HCT116 (cell line): ENCODE measurements at regions not wholly inside any gene's neighbourhood (a gene's known extent, or its start where the extent isn't known, plus 50 kb on each side); places are given as distances from the start of the nearest gene placed in this dataset.

ENCODE experiments used
- ATAC-seq: fragments of 200-7000 bp; cut with Tn5 transposase; 2 replicates; pipeline ENCODE4 v1.9.1; 2020; ENCODE audit warnings: mild to moderate bottlenecking, moderate library complexity
- BruUV-seq: library from RNA; stranded (reverse); fragments of 400-500 nt; replicated peaks from 2 replicates; lab custom pipeline; 2021; lab: Mats Ljungman, UMichigan
- CTCF ChIA-PET: fragments of 300-600 bp; sonication (Branson Sonifier 250); formaldehyde crosslinking; loops from one replicate; lab custom pipeline; 2021; ENCODE audit warnings: antibody characterized with exemption; lab: Charles Lee
- POLR2A ChIA-PET: fragments of 300-600, 350-600 bp; sonication (Branson Sonifier 250); formaldehyde crosslinking; loops from one replicate; lab custom pipeline; 2021; ENCODE audit warnings: antibody characterized with exemption; lab: Charles Lee
- RAD21 ChIA-PET, 2 experiments: fragments of 300-600 bp; sonication (Branson Sonifier 250); formaldehyde crosslinking; loops; one replicate each; lab custom pipeline; 2023; ENCODE audit warnings: low total read pairs in 2 of 2; ENCODE audit not compliant: uncharacterized antibody in 2 of 2, unreplicated experiment in 2 of 2, low non-redundant PET in 1 of 2; lab: Charles Lee
- DNase-seq: peaks from one replicate; pipeline ENCODE4 v3.0.0-alpha.2; 2010; ENCODE audit warnings: low read depth, low spot score
- H2AFZ ChIP-seq: fragments of 200-600 bp; shearing (Covaris generic), sonication (generic); 2 replicates; pipeline ENCODE4 v1.6.1; 2017; ENCODE audit warnings: low read depth, mixed run types, mixed read lengths, antibody characterized with exemption, low read length; ENCODE audit not compliant: poor library complexity, severe bottlenecking
- H3K27ac ChIP-seq: 2 replicates; pipeline ENCODE4 v1.5.1; 2012; ENCODE audit warnings: low read depth, low read length
- H3K27me3 ChIP-seq: fragments of 200-600 bp; sonication (generic); 2 replicates; pipeline ENCODE4 v1.6.1; 2016; ENCODE audit warnings: mixed run types, low read length, mixed read lengths; ENCODE audit not compliant: insufficient read depth
- H3K36me3 ChIP-seq, 2 experiments: fragments of 200-500 bp in 1 of 2; fragments of 200-600 bp in 1 of 2; sonication (Bioruptor generic) in 1 of 2; sonication (generic) in 1 of 2; 2 replicates each; pipeline versions ENCODE4 v1.5.1 to v1.6.1; 2014 to 2016; ENCODE audit warnings: low read length in 2 of 2, inconsistent platforms in 1 of 2, mixed read lengths in 1 of 2, mixed run types in 1 of 2; ENCODE audit not compliant: insufficient read depth in 2 of 2, control insufficient read depth in 1 of 2
- H3K4me1 ChIP-seq, 2 experiments: fragments of 200-600 bp in 1 of 2; sonication (generic) in 1 of 2; 2 replicates each; pipeline versions ENCODE4 v1.5.1 to v1.6.1; 2012 to 2017; ENCODE audit warnings: low read length in 2 of 2, inconsistent platforms in 1 of 2, mild to moderate bottlenecking in 1 of 2, mixed read lengths in 1 of 2, mixed run types in 1 of 2, moderate library complexity in 1 of 2; ENCODE audit not compliant: insufficient read depth in 2 of 2, control insufficient read depth in 1 of 2
- H3K4me2 ChIP-seq: fragments of 200-600 bp; sonication (generic); 2 replicates; pipeline ENCODE4 v1.6.1; 2017; ENCODE audit warnings: mixed run types, low read length, mixed read lengths
- H3K4me3 ChIP-seq, 2 experiments: fragments of 200-600 bp in 1 of 2; sonication (generic) in 1 of 2; replicated peaks in 1 of 2; 2 replicates each; pipeline ENCODE4 v1.5.1; 2011 to 2016; ENCODE audit warnings: low read length in 2 of 2, control low read depth in 1 of 2, low read depth in 1 of 2, mild to moderate bottlenecking in 1 of 2, mixed read lengths in 1 of 2, mixed run types in 1 of 2
- H3K79me2 ChIP-seq: fragments of 200-600 bp; sonication (generic); 2 replicates; pipeline ENCODE4 v1.6.1; 2017; ENCODE audit warnings: mild to moderate bottlenecking, mixed run types, low read length, moderate library complexity, mixed read lengths; ENCODE audit not compliant: insufficient read depth
- H3K9ac ChIP-seq: fragments of 200-600 bp; sonication (generic); 2 replicates; pipeline ENCODE4 v1.6.1; 2016; ENCODE audit warnings: low read length, mixed read lengths
- H3K9me2 ChIP-seq: fragments of 200-600 bp; sonication (generic), shearing (Covaris generic); 2 replicates; pipeline ENCODE4 v1.6.1; 2017; ENCODE audit warnings: mixed run types, mild to moderate bottlenecking, moderate library complexity; ENCODE audit not compliant: insufficient read depth
- H3K9me3 ChIP-seq, 2 experiments: fragments of 200-500 bp in 1 of 2; fragments of 200-600 bp in 1 of 2; sonication (Bioruptor generic) in 1 of 2; sonication (generic) in 1 of 2; 2 replicates each; pipeline ENCODE4 v1.6.1; 2014 to 2017; ENCODE audit warnings: low read length in 2 of 2, mixed read lengths in 2 of 2, inconsistent platforms in 1 of 2, low read depth in 1 of 2, mild to moderate bottlenecking in 1 of 2, mixed run types in 1 of 2, moderate library complexity in 1 of 2; ENCODE audit not compliant: control insufficient read depth in 1 of 2, insufficient read depth in 1 of 2
- H4K20me1 ChIP-seq: fragments of 200-600 bp; sonication (generic), shearing (Covaris generic); 2 replicates; pipeline ENCODE4 v1.6.1; 2017; ENCODE audit warnings: mixed run types, mild to moderate bottlenecking, moderate library complexity; ENCODE audit not compliant: insufficient read depth
- ATF3 ChIP-seq: IDR thresholded peaks from 2 replicates; pipeline ENCODE4 v1.6.1; 2012
- CEBPB ChIP-seq: IDR thresholded peaks from 2 replicates; pipeline ENCODE4 v1.6.1; 2012; ENCODE audit warnings: low read depth
- CTCF ChIP-seq, 3 experiments: fragments of 200-600 bp in 1 of 3; sonication (generic) in 1 of 3; IDR thresholded peaks in 2 of 3; conservative IDR thresholded peaks in 1 of 3; 2 replicates each; pipeline ENCODE4 v1.5.1; 2012 to 2017; ENCODE audit warnings: low read depth in 2 of 3, low read length in 2 of 3, antibody characterized with exemption in 1 of 3, borderline replicate concordance in 1 of 3, control low read depth in 1 of 3, mild to moderate bottlenecking in 1 of 3, mixed read lengths in 1 of 3, mixed run types in 1 of 3, moderate library complexity in 1 of 3; ENCODE audit not compliant: insufficient read depth in 1 of 3
- ELF1 ChIP-seq: IDR thresholded peaks from 2 replicates; pipeline ENCODE4 v1.6.1; 2012; ENCODE audit warnings: low read depth, borderline replicate concordance
- MAX ChIP-seq: IDR thresholded peaks from 2 replicates; pipeline ENCODE4 v1.6.1; 2012
- RAD21 ChIP-seq: IDR thresholded peaks from 2 replicates; pipeline ENCODE4 v1.6.1; 2012; ENCODE audit warnings: low read depth, mild to moderate bottlenecking
- SIN3A ChIP-seq: IDR thresholded peaks from 2 replicates; pipeline ENCODE4 v1.6.1; 2012; ENCODE audit warnings: low read depth
- TCF7L2 ChIP-seq: IDR thresholded peaks from 2 replicates; pipeline ENCODE4 v1.7.0; 2011; ENCODE audit warnings: borderline replicate concordance, inconsistent platforms; ENCODE audit not compliant: insufficient read depth, insufficient read length; ENCODE audit errors: extremely low read depth
- intact Hi-C: fragments of 100-400 bp; cut with micrococcal nuclease; formaldehyde crosslinking; loops from 2 replicates; pipeline ENCODE4 v1.10.0; 2022

DNA sequence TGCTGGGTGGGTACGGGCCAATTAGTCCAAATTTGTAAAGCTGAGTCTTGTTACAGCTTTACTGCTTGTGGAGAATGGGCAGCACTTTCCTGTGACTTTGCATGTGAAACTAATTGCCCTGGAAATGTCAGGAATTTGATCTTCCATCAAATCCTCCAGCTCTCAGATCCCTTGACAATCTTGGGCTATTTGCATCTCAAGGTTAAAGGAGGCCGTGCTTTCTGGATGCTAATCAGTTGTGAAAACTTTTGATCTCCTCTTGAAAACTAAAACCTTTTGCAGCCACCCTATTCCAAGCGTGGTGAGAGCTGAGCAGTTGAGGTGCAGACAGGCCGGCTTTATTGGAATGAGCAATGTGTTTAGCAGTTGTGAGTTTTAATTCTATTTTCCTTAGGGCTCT, 68.0 kb upstream of the CLINT1 start:
- H4K20me1 ChIP-seq, result no peaks in the 10 kb centered on the region
- ChIA-PET RAD21 (no interaction called here), CTCF (no interaction called here), POLR2A (no interaction called here)
- intact Hi-C loops, result no loop called here
- H2AFZ ChIP-seq, result no peak overlapping the region
- no peak overlapping the region for H3K4me2 ChIP-seq
- DNase-seq, result no peak
- BruUV-seq, result no TSS peak
- no peak overlapping the region for H3K27ac ChIP-seq
- no peaks in the 10 kb centered on the region for H3K36me3 ChIP-seq
- TF ChIP-seq ELF1 (no peak), MAX (no peak), SIN3A (no peak), TCF7L2 (no peak), CTCF (IDR thresholded peaks at IDR 0.05 in 2 of 3, conservative IDR thresholded peaks at IDR 0.05 in 1 of 3; ENCODE audit: borderline replicate concordance in 1 of 3, insufficient read depth in 1 of 3, low read depth in 2 of 3, low read length in 2 of 3) (no peak), RAD21 (no peak), ATF3 (no peak), CEBPB (no peak)
- H3K9ac ChIP-seq, result no peak overlapping the region
- no peak overlapping the region for H3K4me3 ChIP-seq
- H3K27me3 ChIP-seq, result no peaks in the 10 kb centered on the region
- H3K79me2 ChIP-seq, result no peaks in the 10 kb centered on the region
- H3K9me2 ChIP-seq, result no peaks in the 10 kb centered on the region
- peaks cover 0 to 7% of the 10 kb centered on the region in 2 experiments; a peak in 2 of 4 replicates for H3K4me1 ChIP-seq
- no peaks in the 10 kb centered on the region for H3K9me3 ChIP-seq
- ATAC-seq, result no peak
